HL-60 (cell line): ENCODE measurements at regions not wholly inside any gene's neighbourhood (a gene's known extent, or its start where the extent isn't known, plus 50 kb on each side); places are given as distances from the start of the nearest gene placed in this dataset.

ENCODE experiments used
- DNase-seq, 2 experiments: peaks; one replicate each; pipeline ENCODE4 v3.0.0-alpha.2; 2010 to 2020; ENCODE audit warnings: low read depth in 1 of 2, low spot score in 1 of 2
- H3K27ac ChIP-seq: fragments of 250-450 bp; sonication (Bioruptor Pico); replicated peaks from 2 replicates; pipeline ENCODE4 v1.5.1; 2020; ENCODE audit warnings: mild to moderate bottlenecking, moderate library complexity
- H3K27me3 ChIP-seq: fragments of 250-450 bp; sonication (Bioruptor Pico); 2 replicates; pipeline ENCODE4 v1.5.1; 2021; ENCODE audit warnings: mild to moderate bottlenecking, moderate library complexity; ENCODE audit not compliant: insufficient read depth, poor library complexity, severe bottlenecking
- H3K4me3 ChIP-seq: replicated peaks from 2 replicates; pipeline ENCODE4 v1.5.1; 2011; ENCODE audit warnings: mild to moderate bottlenecking, control low read depth, low read length; ENCODE audit not compliant: insufficient read depth
- GABPA ChIP-seq: IDR thresholded peaks from 2 replicates; pipeline ENCODE4 v1.6.1; 2012; ENCODE audit warnings: low read depth
- POLR2AphosphoS5 ChIP-seq: IDR thresholded peaks from 2 replicates; pipeline ENCODE4 v1.6.1; 2012; ENCODE audit warnings: low read depth
- SPI1 ChIP-seq: IDR thresholded peaks from 2 replicates; pipeline ENCODE4 v1.6.1; 2012; ENCODE audit warnings: low read depth, mild to moderate bottlenecking, borderline replicate concordance
- TF ChIP-seq, protein P1 (sequence below): IDR thresholded peaks from 2 replicates; pipeline ENCODE4 v1.6.1; 2012; ENCODE audit warnings: low read depth; ENCODE audit not compliant: insufficient replicate concordance
- TF ChIP-seq, protein P2 (sequence below): IDR thresholded peaks from one replicate; pipeline ENCODE4 v1.5.1; 2011; ENCODE audit warnings: low read length, control low read depth, inconsistent platforms; ENCODE audit not compliant: insufficient read depth

- TF ChIP-seq GABPA, result no peak
- TF ChIP-seq, protein P1, sequence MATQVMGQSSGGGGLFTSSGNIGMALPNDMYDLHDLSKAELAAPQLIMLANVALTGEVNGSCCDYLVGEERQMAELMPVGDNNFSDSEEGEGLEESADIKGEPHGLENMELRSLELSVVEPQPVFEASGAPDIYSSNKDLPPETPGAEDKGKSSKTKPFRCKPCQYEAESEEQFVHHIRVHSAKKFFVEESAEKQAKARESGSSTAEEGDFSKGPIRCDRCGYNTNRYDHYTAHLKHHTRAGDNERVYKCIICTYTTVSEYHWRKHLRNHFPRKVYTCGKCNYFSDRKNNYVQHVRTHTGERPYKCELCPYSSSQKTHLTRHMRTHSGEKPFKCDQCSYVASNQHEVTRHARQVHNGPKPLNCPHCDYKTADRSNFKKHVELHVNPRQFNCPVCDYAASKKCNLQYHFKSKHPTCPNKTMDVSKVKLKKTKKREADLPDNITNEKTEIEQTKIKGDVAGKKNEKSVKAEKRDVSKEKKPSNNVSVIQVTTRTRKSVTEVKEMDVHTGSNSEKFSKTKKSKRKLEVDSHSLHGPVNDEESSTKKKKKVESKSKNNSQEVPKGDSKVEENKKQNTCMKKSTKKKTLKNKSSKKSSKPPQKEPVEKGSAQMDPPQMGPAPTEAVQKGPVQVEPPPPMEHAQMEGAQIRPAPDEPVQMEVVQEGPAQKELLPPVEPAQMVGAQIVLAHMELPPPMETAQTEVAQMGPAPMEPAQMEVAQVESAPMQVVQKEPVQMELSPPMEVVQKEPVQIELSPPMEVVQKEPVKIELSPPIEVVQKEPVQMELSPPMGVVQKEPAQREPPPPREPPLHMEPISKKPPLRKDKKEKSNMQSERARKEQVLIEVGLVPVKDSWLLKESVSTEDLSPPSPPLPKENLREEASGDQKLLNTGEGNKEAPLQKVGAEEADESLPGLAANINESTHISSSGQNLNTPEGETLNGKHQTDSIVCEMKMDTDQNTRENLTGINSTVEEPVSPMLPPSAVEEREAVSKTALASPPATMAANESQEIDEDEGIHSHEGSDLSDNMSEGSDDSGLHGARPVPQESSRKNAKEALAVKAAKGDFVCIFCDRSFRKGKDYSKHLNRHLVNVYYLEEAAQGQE, result no peak
- TF ChIP-seq SPI1, result no peak
- no peak for TF ChIP-seq POLR2AphosphoS5
- TF ChIP-seq, protein P2, sequence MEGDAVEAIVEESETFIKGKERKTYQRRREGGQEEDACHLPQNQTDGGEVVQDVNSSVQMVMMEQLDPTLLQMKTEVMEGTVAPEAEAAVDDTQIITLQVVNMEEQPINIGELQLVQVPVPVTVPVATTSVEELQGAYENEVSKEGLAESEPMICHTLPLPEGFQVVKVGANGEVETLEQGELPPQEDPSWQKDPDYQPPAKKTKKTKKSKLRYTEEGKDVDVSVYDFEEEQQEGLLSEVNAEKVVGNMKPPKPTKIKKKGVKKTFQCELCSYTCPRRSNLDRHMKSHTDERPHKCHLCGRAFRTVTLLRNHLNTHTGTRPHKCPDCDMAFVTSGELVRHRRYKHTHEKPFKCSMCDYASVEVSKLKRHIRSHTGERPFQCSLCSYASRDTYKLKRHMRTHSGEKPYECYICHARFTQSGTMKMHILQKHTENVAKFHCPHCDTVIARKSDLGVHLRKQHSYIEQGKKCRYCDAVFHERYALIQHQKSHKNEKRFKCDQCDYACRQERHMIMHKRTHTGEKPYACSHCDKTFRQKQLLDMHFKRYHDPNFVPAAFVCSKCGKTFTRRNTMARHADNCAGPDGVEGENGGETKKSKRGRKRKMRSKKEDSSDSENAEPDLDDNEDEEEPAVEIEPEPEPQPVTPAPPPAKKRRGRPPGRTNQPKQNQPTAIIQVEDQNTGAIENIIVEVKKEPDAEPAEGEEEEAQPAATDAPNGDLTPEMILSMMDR, result no peak
- no peak for DNase-seq
- Histone ChIP-seq H3K27ac (no peak overlapping the region), H3K27me3 (no peaks in the 10 kb centered on the region), H3K4me3 (no peak overlapping the region)
Observed at GRCh38 chr2:185393091-185393490, 345.5 kb upstream of the FSIP2 start.

- TF ChIP-seq, protein P1, result no peak
- TF ChIP-seq GABPA (no peak), POLR2AphosphoS5 (no peak), SPI1 (no peak)
- TF ChIP-seq, protein P2, result no peak
- Histone ChIP-seq H3K4me3 (no peak overlapping the region), H3K27me3 (no peaks in the 10 kb centered on the region), H3K27ac (no peak overlapping the region)
- no peak for DNase-seq
Observed at GRCh38 chr2:185402474-185402873, 336.1 kb upstream of the FSIP2 start.

DNA sequence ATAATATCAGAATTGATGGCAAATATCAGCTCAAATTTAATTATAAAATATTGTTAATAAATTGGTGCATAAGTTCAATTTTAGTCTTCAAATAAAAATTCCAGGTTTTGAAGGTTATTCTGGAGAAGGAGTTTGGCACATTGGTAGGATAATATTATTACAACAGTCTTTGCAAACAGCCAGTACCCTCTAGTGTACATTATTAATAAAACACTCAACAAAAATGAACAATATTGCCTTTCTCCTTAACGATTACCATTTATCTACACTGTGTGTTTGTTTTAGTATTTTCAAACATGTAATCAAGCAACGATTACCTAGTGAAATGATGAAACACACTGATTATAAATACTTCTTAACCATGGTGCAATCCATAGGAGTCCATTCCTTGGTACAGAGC, 334.0 kb upstream of the FSIP2 start:
- H3K27me3 ChIP-seq, result no peaks in the 10 kb centered on the region
- no peak for DNase-seq
- H3K27ac ChIP-seq, result no peak overlapping the region
- no peak overlapping the region for H3K4me3 ChIP-seq
- TF ChIP-seq, protein P1, result no peak
- no peak for TF ChIP-seq SPI1
- TF ChIP-seq GABPA, result no peak
- no peak for TF ChIP-seq POLR2AphosphoS5
- TF ChIP-seq, protein P2, result no peak
